ENCODE measurements at regions not wholly inside any gene's neighbourhood (a gene's known extent, or its start where the extent isn't known, plus 50 kb on each side); places are given as distances from the start of the nearest gene placed in this dataset.

DNA sequence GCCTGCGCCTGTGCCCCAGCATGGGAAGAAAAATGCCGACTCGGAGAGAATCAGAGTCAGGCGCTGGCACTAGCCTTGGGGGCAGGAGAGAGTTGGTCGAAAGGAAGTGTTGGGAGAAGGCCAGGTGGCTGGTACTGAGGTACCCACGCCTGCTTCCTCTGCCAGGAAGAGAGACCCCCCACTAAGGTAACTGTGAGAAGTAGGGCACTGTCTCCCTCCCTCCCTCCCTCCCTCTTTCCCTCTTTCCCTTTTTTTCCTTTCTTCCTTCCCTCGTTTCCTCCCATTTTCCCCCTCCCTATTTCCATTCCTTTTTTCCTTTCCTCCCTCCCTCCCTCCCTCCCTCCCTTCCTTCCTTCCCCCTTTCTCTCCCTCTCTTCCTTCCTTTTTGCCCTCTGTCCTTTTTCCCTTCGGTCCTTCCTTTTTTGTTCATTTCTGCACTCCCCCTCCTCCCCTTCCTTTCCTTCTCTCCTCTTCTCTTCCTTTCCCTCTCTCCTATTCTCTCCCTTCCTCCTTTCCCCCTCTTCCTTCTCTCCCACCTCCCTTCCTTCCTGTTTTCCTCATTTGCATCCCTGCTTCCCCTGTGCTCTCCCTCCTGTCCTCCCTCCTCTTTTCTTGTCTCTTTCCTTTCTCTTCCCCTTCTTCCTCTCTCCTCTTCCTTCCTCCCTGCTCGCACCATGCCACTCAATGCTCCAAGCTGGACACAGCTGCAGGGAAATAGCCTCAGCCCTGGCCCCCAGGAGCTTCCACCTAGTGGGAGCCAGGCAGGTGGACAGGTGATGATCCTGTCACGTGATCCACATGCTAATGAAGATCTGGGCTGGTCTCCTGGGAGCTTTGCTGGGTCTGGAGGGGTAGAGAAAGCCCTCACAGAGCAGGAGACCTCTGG is 148.0 kb downstream of the DHX35 start (continued):
- TF ChIP-seq TBP (IDR thresholded peaks at IDR 0.05; ENCODE audit: low read depth, low read length): no peak
- no peak for TF ChIP-seq SIRT6 (IDR thresholded peaks at IDR 0.05; ENCODE audit: low read length)
- TF ChIP-seq TAF1 (IDR thresholded peaks at IDR 0.05; ENCODE audit: low read depth, low read length): no peak
- no peak for TF ChIP-seq GABPA (IDR thresholded peaks at IDR 0.05; ENCODE audit: borderline replicate concordance, insufficient read depth, low read length)
- TF ChIP-seq, protein P1, sequence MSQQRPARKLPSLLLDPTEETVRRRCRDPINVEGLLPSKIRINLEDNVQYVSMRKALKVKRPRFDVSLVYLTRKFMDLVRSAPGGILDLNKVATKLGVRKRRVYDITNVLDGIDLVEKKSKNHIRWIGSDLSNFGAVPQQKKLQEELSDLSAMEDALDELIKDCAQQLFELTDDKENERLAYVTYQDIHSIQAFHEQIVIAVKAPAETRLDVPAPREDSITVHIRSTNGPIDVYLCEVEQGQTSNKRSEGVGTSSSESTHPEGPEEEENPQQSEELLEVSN (IDR thresholded peaks at IDR 0.05): peak; percentile 26; the same call in 1 of the 2 replicates
- TF ChIP-seq, protein P2, sequence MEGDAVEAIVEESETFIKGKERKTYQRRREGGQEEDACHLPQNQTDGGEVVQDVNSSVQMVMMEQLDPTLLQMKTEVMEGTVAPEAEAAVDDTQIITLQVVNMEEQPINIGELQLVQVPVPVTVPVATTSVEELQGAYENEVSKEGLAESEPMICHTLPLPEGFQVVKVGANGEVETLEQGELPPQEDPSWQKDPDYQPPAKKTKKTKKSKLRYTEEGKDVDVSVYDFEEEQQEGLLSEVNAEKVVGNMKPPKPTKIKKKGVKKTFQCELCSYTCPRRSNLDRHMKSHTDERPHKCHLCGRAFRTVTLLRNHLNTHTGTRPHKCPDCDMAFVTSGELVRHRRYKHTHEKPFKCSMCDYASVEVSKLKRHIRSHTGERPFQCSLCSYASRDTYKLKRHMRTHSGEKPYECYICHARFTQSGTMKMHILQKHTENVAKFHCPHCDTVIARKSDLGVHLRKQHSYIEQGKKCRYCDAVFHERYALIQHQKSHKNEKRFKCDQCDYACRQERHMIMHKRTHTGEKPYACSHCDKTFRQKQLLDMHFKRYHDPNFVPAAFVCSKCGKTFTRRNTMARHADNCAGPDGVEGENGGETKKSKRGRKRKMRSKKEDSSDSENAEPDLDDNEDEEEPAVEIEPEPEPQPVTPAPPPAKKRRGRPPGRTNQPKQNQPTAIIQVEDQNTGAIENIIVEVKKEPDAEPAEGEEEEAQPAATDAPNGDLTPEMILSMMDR (IDR thresholded peaks at IDR 0.05; ENCODE audit: control extremely low read depth in 1 of 3, insufficient read depth in 1 of 3, low read depth in 1 of 3, low read length in 3 of 3): no peak
- no peak for TF ChIP-seq EP300 (IDR thresholded peaks at IDR 0.05; ENCODE audit: borderline replicate concordance in 1 of 2, low read depth in 2 of 2, low read length in 2 of 2)
